K562 (cell line): ENCODE measurements at regions not wholly inside any gene's neighbourhood (a gene's known extent, or its start where the extent isn't known, plus 50 kb on each side); places are given as distances from the start of the nearest gene placed in this dataset.

Experiments
- ATAC-seq: fragments of 200-7000 bp; cut with Tn5 transposase; 3 replicates; pipeline ENCODE4 v1.9.1; 2020; ENCODE audit warnings: moderate library complexity
- BruUV-seq: library from RNA; stranded (reverse); fragments of 400-500 nt; replicated peaks from 2 replicates; lab custom pipeline; 2021; lab: Mats Ljungman, UMichigan
- CTCF ChIA-PET: fragments of 300-600 bp; formaldehyde crosslinking; extraction: SDS; loops from one replicate; lab custom pipeline; 2021; ENCODE audit warnings: low intra/inter-chr PET ratio; lab: Yijun Ruan, JAX
- POLR2A ChIA-PET: fragments of 300-600, 350-650 bp; sonication (Branson Sonifier 250); formaldehyde crosslinking; extraction: SDS; loops from one replicate; lab custom pipeline; 2021; ENCODE audit warnings: antibody characterized with exemption, inconsistent platforms; lab: Yijun Ruan, JAX
- DNase-seq, 4 experiments: peaks; one replicate each; pipeline versions ENCODE4 v3.0.0 to v3.0.0-alpha.2; 2011 to 2018; ENCODE audit warnings: low spot score in 3 of 4, mixed read lengths in 3 of 4; ENCODE audit errors: extremely low read depth in 1 of 4
- FAIRE-seq: peaks from 2 replicates; lab custom pipeline; 2011; peaks lifted over from hg19 to GRCh38; lab: Jason Lieb, UNC
- H2AFZ ChIP-seq: 2 replicates; pipeline ENCODE4 v1.6.0; 2011; ENCODE audit warnings: low read depth, low read length, control low read depth, inconsistent platforms
- H3K27ac ChIP-seq: fragments of 200-600 bp; 3 replicates; pipeline ENCODE4 v1.8.0; 2011; ENCODE audit warnings: low read depth, mild to moderate bottlenecking, control low read depth, inconsistent platforms, low read length, moderate library complexity, mixed read lengths; ENCODE audit errors: extremely low read depth
- H3K27me3 ChIP-seq, 2 experiments: fragments of 300-600 bp in 1 of 2; 2 replicates in 1 of 2; 3 replicates in 1 of 2; pipeline versions ENCODE4 v1.6.0 to v1.8.0; 2011; ENCODE audit warnings: inconsistent platforms in 2 of 2, low read length in 2 of 2, mild to moderate bottlenecking in 1 of 2, mixed read lengths in 1 of 2, moderate library complexity in 1 of 2; ENCODE audit not compliant: control insufficient read depth in 2 of 2, insufficient read depth in 2 of 2
- H3K36me3 ChIP-seq: fragments of 300-600 bp; 3 replicates; pipeline ENCODE4 v1.8.0; 2011; ENCODE audit warnings: mild to moderate bottlenecking, low read length, inconsistent platforms; ENCODE audit not compliant: control insufficient read depth, insufficient read depth
- H3K4me1 ChIP-seq, 2 experiments: fragments of 200-600 bp in 1 of 2; replicated peaks in 1 of 2; 2 replicates in 1 of 2; 3 replicates in 1 of 2; pipeline versions ENCODE4 v1.5.1 to v1.8.0; 2011; ENCODE audit warnings: inconsistent platforms in 2 of 2, low read length in 2 of 2, mild to moderate bottlenecking in 1 of 2, mixed read lengths in 1 of 2, moderate library complexity in 1 of 2; ENCODE audit not compliant: control insufficient read depth in 2 of 2, insufficient read depth in 2 of 2
- H3K4me2 ChIP-seq: 2 replicates; pipeline ENCODE4 v1.6.1; 2011; ENCODE audit warnings: low read length, control low read depth, inconsistent platforms, mixed read lengths; ENCODE audit not compliant: insufficient read depth
- H3K4me3 ChIP-seq: fragments of 200-600 bp; sonication (generic), shearing (Covaris generic); 2 replicates; pipeline ENCODE4 v1.5.1; 2016; ENCODE audit warnings: control low read depth, inconsistent platforms
- H3K79me2 ChIP-seq: fragments of 200-600 bp; 3 replicates; pipeline ENCODE4 v1.8.0; 2011; ENCODE audit warnings: low read length, inconsistent platforms; ENCODE audit not compliant: control insufficient read depth, insufficient read depth
- H3K9ac ChIP-seq, 2 experiments: 2 replicates each; pipeline versions ENCODE4 v1.6.0 to v1.6.1; 2011; ENCODE audit warnings: low read depth in 2 of 2, low read length in 2 of 2, control low read depth in 1 of 2, inconsistent platforms in 1 of 2, mild to moderate bottlenecking in 1 of 2, mixed read lengths in 1 of 2; ENCODE audit not compliant: insufficient read depth in 1 of 2
- H3K9me1 ChIP-seq: one replicate; pipeline ENCODE4 v1.6.0; 2011; ENCODE audit warnings: inconsistent platforms, mild to moderate bottlenecking, low read length, moderate library complexity; ENCODE audit not compliant: control insufficient read depth, insufficient read depth
- H3K9me3 ChIP-seq: replicated peaks from 2 replicates; pipeline ENCODE4 v1.5.1; 2011; ENCODE audit warnings: low read depth, low read length, inconsistent platforms; ENCODE audit not compliant: control insufficient read depth, insufficient read depth
- H4K20me1 ChIP-seq: replicated peaks from 2 replicates; pipeline ENCODE4 v1.6.1; 2011; ENCODE audit warnings: low read length, inconsistent platforms, mixed read lengths; ENCODE audit not compliant: control insufficient read depth, insufficient read depth
- ARHGAP35 ChIP-seq: fragments of 450-650 bp; IDR thresholded peaks from 2 replicates; pipeline ENCODE4 v1.6.1; 2018; ENCODE audit not compliant: partially characterized antibody
- CEBPZ ChIP-seq: fragments of 150-350 bp; IDR thresholded peaks from 2 replicates; pipeline ENCODE4 v1.6.1; 2014; ENCODE audit warnings: low read depth, mild to moderate bottlenecking, low read length, borderline replicate concordance
- NCOR1 ChIP-seq: fragments of 450-650 bp; IDR thresholded peaks from 2 replicates; pipeline ENCODE4 v1.6.1; 2016; ENCODE audit warnings: mild to moderate bottlenecking, moderate library complexity
- POU5F1 ChIP-seq: fragments of 150-350 bp; IDR thresholded peaks from 2 replicates; pipeline ENCODE4 v1.6.1; 2014; ENCODE audit warnings: borderline replicate concordance, low read length, low read depth, mild to moderate bottlenecking; ENCODE audit not compliant: partially characterized antibody
- RBBP5 ChIP-seq: fragments of 200-600 bp; sonication (generic); IDR thresholded peaks from 2 replicates; pipeline ENCODE4 v1.6.1; 2012; ENCODE audit warnings: borderline replicate concordance, mild to moderate bottlenecking, low read length, control low read depth, inconsistent platforms; ENCODE audit not compliant: insufficient read depth, poor library complexity, severe bottlenecking
- ZNF263 ChIP-seq: sonication (generic); formaldehyde crosslinking; IDR thresholded peaks from 2 replicates; pipeline ENCODE4 v1.8.0; 2022; ENCODE audit warnings: mild to moderate bottlenecking, missing genetic modification reagents, borderline replicate concordance
- ZNF75A ChIP-seq: fragments of 450-650 bp; formaldehyde crosslinking; IDR thresholded peaks from 2 replicates; pipeline ENCODE4 v1.4.0; 2020; ENCODE audit warnings: mild to moderate bottlenecking
- WGBS: fragments of 100-300 bp; shearing (Covaris generic); methylation state at CpG from one replicate; pipeline ENCODE4 v1.1.6; 2016; ENCODE audit warnings: low coverage, mixed read lengths; ENCODE audit not compliant: insufficient coverage; ENCODE audit errors: missing lambda C conversion rate; 5-methylcytosine and 5-hydroxymethylcytosine counted together
- in situ Hi-C: fragments of 300-500 bp; cut with MboI; formaldehyde crosslinking; loops from 4 replicates; pipeline ENCODE4 v1.15.0; 2018; ENCODE audit warnings: inconsistent platforms, mixed read lengths
- intact Hi-C: fragments of 100-400 bp; cut with micrococcal nuclease; formaldehyde crosslinking; loops from 2 replicates; pipeline ENCODE4 v1.14.2; 2022
- TF ChIP-seq, protein P1 (sequence below): sonication (generic); formaldehyde crosslinking; IDR thresholded peaks from 2 replicates; pipeline ENCODE4 v1.8.1; 2023; ENCODE audit warnings: mild to moderate bottlenecking, missing genetic modification reagents

DNA sequence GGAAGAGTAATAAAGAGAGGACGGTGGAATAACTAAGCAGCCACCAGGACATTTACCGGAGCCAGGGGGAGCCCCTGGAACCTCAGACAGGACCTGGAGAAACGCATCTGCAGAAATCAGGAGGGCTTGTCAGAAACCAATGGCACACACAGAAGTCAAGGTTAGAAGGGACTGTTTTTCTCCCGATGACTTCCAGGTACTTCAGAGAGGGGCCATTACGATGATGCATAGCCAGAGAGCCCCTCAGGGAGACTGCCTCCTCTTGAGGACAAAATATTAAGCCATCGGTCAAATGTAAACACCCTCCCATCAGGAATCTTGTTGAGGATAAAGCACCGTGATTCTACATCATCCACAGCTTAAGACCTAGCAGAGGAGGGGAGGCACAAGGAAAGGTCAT is 333.6 kb upstream of the CDH5 start (continued):
- TF ChIP-seq CEBPZ (no peak), ZNF263 (CRISPR knock-in tag) (no peak)

DNA sequence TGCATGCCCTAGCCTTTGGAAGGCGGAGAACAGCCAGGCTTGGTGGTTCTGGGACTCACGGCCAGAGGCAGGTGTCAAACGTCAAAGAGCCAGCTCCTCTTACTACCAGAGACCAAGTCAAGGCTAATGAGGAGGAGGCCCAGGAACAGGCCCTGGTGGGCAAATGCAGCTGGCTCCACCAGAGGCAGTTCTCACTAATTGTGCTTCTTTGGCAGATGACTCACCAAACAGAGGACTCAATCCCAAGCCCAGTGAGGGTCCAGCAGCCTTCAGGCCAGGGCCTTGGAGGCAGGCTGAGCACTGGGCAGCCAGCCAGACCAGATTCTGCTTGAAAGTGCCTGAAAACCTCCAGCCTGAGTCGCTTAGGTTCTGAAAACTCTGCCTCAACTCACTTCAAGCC is 336.5 kb upstream of the CDH5 start:
- Histone ChIP-seq H3K9me1 (no peaks in the 10 kb centered on the region), H3K27ac (no peak overlapping the region), H3K9me3 (no peaks in the 10 kb centered on the region), H3K4me2 (no peak overlapping the region), H4K20me1 (no peaks in the 10 kb centered on the region), H2AFZ (no peak overlapping the region), H3K79me2 (no peaks in the 10 kb centered on the region), H3K4me1 (no peaks in the 10 kb centered on the region), H3K9ac (no peak overlapping the region), H3K27me3 (no peaks in the 10 kb centered on the region), H3K4me3 (no peak overlapping the region), H3K36me3 (no peaks in the 10 kb centered on the region)
- BruUV-seq = no TSS peak
- CTCF ChIA-PET = no interaction called here
- intact Hi-C loops (no loop called here), in situ Hi-C loops (no loop called here)
- 0% methylated on average over 4 of the region's 4 CpGs for WGBS
- TF ChIP-seq ARHGAP35 (no peak), NCOR1 (no peak), POU5F1 (no peak), ZNF75A (CRISPR knock-in tag) (no peak), RBBP5 (no peak)
- TF ChIP-seq, protein P1, sequence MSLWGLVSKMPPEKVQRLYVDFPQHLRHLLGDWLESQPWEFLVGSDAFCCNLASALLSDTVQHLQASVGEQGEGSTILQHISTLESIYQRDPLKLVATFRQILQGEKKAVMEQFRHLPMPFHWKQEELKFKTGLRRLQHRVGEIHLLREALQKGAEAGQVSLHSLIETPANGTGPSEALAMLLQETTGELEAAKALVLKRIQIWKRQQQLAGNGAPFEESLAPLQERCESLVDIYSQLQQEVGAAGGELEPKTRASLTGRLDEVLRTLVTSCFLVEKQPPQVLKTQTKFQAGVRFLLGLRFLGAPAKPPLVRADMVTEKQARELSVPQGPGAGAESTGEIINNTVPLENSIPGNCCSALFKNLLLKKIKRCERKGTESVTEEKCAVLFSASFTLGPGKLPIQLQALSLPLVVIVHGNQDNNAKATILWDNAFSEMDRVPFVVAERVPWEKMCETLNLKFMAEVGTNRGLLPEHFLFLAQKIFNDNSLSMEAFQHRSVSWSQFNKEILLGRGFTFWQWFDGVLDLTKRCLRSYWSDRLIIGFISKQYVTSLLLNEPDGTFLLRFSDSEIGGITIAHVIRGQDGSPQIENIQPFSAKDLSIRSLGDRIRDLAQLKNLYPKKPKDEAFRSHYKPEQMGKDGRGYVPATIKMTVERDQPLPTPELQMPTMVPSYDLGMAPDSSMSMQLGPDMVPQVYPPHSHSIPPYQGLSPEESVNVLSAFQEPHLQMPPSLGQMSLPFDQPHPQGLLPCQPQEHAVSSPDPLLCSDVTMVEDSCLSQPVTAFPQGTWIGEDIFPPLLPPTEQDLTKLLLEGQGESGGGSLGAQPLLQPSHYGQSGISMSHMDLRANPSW (CRISPR knock-in tag) = no peak
- no peak for FAIRE-seq
- ATAC-seq = no peak
- POLR2A ChIA-PET = no interaction called here
- DNase-seq = no peak
